Kidney epithelial cell (primary cell): ENCODE measurements at regions not wholly inside any gene's neighbourhood (a gene's known extent, or its start where the extent isn't known, plus 50 kb on each side); places are given as distances from the start of the nearest gene placed in this dataset.
"Not testable (repeated sequence)": the region's sequence is repeated elsewhere in the genome, so short reads cannot be mapped to it uniquely, and the experiment has no call there.

ENCODE experiments used
- DNase-seq: peaks from one replicate; pipeline ENCODE4 v3.0.0-alpha.2; 2010; ENCODE audit warnings: low read depth
- H3K27me3 ChIP-seq: 2 replicates; pipeline ENCODE4 v1.6.0; 2011; ENCODE audit warnings: low read length; ENCODE audit not compliant: control insufficient read depth, insufficient read depth
- H3K36me3 ChIP-seq: 2 replicates; pipeline ENCODE4 v1.5.1; 2011; ENCODE audit warnings: low read length; ENCODE audit not compliant: control insufficient read depth, insufficient read depth
- H3K4me3 ChIP-seq: 2 replicates; pipeline ENCODE4 v1.5.1; 2011; ENCODE audit warnings: low read depth, mild to moderate bottlenecking, control low read depth, low read length
- TF ChIP-seq, protein P1 (sequence below): IDR thresholded peaks from 2 replicates; pipeline ENCODE4 v1.5.1; 2011; ENCODE audit warnings: mild to moderate bottlenecking, moderate library complexity, low read length, control low read depth, inconsistent platforms; ENCODE audit not compliant: insufficient read depth, poor library complexity, severe bottlenecking

DNA sequence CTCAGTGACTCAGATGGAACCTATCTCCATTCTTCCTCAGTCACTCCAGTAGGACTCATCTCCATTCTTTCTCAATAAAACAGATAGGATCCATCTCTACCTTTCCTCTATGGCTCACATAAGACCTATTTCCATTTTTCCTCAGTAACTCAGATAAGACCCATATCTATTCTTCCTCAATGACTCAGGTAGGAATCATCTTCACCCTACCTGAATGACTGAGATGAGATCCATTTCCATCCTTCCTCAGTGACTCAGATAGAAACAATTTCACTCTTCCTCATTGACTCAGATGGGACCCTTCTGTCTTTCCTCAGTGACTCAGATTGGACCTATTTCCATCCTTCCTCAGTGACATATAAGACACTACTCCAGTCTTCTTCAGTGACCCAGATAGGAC lies 165.1 kb downstream of the FBXO4 start:
- no peak overlapping the region for H3K4me3 ChIP-seq
- H3K27me3 ChIP-seq: no peaks in the 10 kb centered on the region
- no peak for DNase-seq
- TF ChIP-seq, protein P1, sequence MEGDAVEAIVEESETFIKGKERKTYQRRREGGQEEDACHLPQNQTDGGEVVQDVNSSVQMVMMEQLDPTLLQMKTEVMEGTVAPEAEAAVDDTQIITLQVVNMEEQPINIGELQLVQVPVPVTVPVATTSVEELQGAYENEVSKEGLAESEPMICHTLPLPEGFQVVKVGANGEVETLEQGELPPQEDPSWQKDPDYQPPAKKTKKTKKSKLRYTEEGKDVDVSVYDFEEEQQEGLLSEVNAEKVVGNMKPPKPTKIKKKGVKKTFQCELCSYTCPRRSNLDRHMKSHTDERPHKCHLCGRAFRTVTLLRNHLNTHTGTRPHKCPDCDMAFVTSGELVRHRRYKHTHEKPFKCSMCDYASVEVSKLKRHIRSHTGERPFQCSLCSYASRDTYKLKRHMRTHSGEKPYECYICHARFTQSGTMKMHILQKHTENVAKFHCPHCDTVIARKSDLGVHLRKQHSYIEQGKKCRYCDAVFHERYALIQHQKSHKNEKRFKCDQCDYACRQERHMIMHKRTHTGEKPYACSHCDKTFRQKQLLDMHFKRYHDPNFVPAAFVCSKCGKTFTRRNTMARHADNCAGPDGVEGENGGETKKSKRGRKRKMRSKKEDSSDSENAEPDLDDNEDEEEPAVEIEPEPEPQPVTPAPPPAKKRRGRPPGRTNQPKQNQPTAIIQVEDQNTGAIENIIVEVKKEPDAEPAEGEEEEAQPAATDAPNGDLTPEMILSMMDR: no peak
- no peaks in the 10 kb centered on the region for H3K36me3 ChIP-seq

DNA sequence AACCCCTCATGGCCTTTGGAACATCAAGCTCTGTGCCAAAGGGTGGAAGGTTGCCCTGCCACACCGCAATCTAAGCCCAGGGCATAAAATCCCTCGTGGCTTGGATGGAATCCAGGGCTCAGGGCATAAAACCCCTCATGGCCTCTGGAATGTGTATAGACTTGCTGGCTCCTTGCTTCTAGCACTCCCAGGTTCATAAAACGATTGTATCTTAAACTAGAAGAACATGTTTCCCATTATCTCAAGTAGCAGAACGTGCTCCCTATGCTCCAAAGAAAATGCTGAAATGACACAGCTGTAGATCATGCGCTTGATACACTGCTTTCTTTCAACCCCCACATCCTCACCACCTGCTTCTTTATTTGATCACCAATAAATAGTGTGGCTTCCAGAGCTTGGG lies 174.8 kb downstream of the FBXO4 start:
- not testable (repeated sequence) for H3K27me3 ChIP-seq, H3K36me3 ChIP-seq, DNase-seq, H3K4me3 ChIP-seq

DNA sequence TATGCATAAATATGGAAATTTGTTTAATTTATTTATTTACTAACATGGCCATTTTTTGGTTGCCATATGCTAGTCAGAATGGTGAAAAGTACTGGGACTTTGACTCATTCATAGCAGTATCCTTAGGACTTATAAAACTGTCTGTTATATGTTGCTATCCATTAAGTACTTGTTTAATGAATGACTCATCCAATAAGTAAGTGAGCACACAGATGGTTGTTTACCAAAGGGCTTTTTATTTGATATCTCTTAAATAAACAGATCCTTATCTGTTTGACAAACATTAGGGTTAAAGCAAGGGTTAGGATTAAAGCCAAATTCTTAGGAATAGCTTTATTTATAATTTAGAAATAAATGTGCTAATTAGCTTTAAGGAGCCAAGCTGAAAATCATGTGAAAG lies 183.4 kb downstream of the FBXO4 start:
- Histone ChIP-seq H3K36me3 (no peaks in the 10 kb centered on the region), H3K4me3 (no peak overlapping the region), H3K27me3 (no peaks in the 10 kb centered on the region)
- no peak for DNase-seq
- TF ChIP-seq, protein P1: no peak

DNA sequence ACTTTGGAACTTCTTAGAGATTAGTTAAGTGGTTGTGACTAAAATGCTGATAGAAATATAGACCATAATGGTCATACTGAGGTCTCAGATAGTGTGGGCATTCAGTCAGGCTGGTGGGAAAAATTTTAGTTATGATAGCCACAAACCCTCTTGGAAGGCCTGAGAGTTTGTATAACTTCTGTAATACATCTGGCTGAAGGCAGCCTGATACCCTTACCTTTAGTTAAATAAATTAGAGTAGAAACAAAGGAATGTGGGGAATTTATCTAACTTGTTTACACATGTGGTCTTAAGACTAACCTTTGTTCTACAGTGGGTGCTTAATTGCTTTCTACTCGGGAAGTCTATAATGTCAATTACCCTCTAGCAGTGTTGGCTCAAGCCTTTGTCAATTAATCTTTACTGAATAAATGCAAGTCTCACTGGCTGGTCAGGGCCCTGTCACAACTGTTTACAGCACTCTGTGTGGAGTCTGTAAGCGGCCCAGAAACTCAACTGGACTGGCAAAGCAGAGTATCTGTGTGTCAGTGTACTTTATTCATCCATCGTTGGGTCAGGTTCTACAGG lies 184.0 kb downstream of the FBXO4 start:
- no peak for DNase-seq
- TF ChIP-seq, protein P1: no peak
- Histone ChIP-seq H3K36me3 (no peaks in the 10 kb centered on the region), H3K4me3 (no peak overlapping the region), H3K27me3 (no peaks in the 10 kb centered on the region)

DNA sequence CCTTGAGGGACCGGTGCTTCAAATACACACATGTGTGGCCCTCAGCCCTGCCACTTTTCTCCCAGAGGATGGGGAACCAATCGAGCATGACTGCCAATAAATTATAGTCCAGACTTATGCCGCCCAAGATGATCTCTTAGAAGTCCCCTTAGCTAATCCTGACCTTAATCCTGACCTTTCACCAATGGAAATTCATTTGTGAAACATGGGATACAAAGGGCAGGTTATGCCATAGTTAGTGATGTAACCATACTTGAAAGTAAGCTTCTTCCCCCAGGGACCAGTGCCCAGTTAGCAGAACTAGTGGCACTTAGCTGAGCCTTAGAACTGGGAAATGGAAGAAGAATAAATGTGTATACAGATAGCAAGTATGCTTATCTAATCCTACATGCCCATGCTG lies 190.6 kb downstream of the FBXO4 start:
- H3K36me3 ChIP-seq, H3K4me3 ChIP-seq: not testable (repeated sequence)

DNA sequence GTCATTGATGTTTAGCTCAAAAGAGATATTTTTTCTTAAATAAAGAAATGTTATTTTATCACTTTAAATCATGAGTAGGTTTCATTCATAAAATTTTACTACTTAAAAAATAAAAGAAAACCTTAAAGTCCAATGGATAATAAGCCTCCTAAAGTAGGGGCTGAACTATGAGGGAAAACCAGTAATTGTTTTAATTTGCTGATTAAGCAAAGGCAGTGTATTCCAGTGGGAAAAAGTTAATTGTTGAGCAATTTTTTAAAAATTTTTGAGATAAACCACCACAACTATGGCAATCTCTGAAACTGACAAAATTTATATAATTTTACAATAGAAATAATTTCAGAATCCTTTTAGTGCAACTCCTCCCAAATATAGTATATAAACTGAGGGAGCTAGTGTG lies 195.0 kb downstream of the FBXO4 start:
- no peak for DNase-seq
- Histone ChIP-seq H3K27me3 (no peaks in the 10 kb centered on the region), H3K36me3 (no peaks in the 10 kb centered on the region), H3K4me3 (no peak overlapping the region)
- TF ChIP-seq, protein P1: no peak

More for the DNA sequence above, 190.6 kb downstream of the FBXO4 start:
- DNase-seq, H3K27me3 ChIP-seq: not testable (repeated sequence)

DNA sequence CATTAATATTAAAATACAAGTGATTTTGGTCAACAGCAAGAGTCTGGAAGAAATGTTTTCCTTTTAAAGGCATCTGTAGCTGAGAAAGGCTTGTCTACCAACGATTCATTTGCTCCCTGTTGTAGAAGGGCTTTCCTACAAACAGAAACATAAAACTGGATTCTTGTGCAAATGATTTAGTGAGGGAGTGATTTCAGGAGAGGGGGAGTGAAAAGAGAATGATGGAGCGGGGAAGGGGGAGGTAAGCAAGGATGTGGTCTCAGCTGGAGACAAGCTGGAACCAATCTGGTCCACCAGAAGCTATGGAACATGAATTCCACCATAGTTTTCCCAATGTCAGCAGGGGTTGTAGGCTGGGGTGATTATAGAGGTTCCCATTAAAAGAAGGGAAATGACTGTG lies 196.3 kb downstream of the FBXO4 start:
- TF ChIP-seq, protein P1: no peak
- Histone ChIP-seq H3K27me3 (no peaks in the 10 kb centered on the region), H3K36me3 (no peaks in the 10 kb centered on the region), H3K4me3 (no peak overlapping the region)
- DNase-seq: no peak
